NCI-H510A (cell line): ENCODE measurements at regions not wholly inside any gene's neighbourhood (a gene's known extent, or its start where the extent isn't known, plus 50 kb on each side); places are given as distances from the start of the nearest gene placed in this dataset.
"Not testable (repeated sequence)": the region's sequence is repeated elsewhere in the genome, so short reads cannot be mapped to it uniquely, and the experiment has no call there.

Source experiments
- DNase-seq: peaks from one replicate; lab custom pipeline; 2025; lab: John Stamatoyannopoulos, UW

GRCh38 chr13:61989978-61990377 lies 574.3 kb upstream of the PCDH20 start:
- no peak for DNase-seq

GRCh38 chr13:61988810-61989209 lies 573.2 kb upstream of the PCDH20 start:
- DNase-seq, result no peak

GRCh38 chr13:61975001-61975400 lies 559.4 kb upstream of the PCDH20 start:
- no peak for DNase-seq

- no peak for DNase-seq
Observed at GRCh38 chr13:61965756-61966155, 550.1 kb upstream of the PCDH20 start.

GRCh38 chr13:61960981-61961380 lies 545.3 kb upstream of the PCDH20 start:
- DNase-seq, result no peak

GRCh38 chr13:61954092-61954491 lies 538.4 kb upstream of the PCDH20 start:
- no peak for DNase-seq

GRCh38 chr13:61950828-61951227 lies 535.2 kb upstream of the PCDH20 start:
- DNase-seq, result no peak

- no peak for DNase-seq
Observed at GRCh38 chr13:61944329-61944929, 528.8 kb upstream of the PCDH20 start.

- no peak for DNase-seq
Observed at GRCh38 chr13:61935710-61936109, 520.1 kb upstream of the PCDH20 start.

GRCh38 chr13:61927648-61928047 lies 512.0 kb upstream of the PCDH20 start:
- DNase-seq, result no peak

GRCh38 chr13:61918841-61919240 lies 503.2 kb upstream of the PCDH20 start:
- DNase-seq, result no peak

GRCh38 chr13:61916483-61916882 lies 500.8 kb upstream of the PCDH20 start:
- no peak for DNase-seq

- DNase-seq, result no peak
Observed at GRCh38 chr13:61913183-61913582, 497.5 kb upstream of the PCDH20 start.

- DNase-seq, result no peak
Observed at GRCh38 chr13:61908906-61909615, 493.4 kb upstream of the PCDH20 start.

GRCh38 chr13:61905054-61905453 lies 489.4 kb upstream of the PCDH20 start:
- no peak for DNase-seq

- no peak for DNase-seq
Observed at GRCh38 chr13:61901946-61902541, 486.4 kb upstream of the PCDH20 start.

GRCh38 chr13:61900033-61900432 lies 484.4 kb upstream of the PCDH20 start:
- DNase-seq, result no peak

GRCh38 chr13:61898207-61898606 lies 482.6 kb upstream of the PCDH20 start:
- no peak for DNase-seq

- DNase-seq, result no peak
Observed at GRCh38 chr13:61891401-61891800, 475.8 kb upstream of the PCDH20 start.

GRCh38 chr13:61884830-61885229 lies 469.2 kb upstream of the PCDH20 start:
- no peak for DNase-seq

GRCh38 chr13:61880578-61881283 lies 465.1 kb upstream of the PCDH20 start:
- DNase-seq, result no peak

- DNase-seq, result not testable (repeated sequence)
Observed at GRCh38 chr13:61878565-61878964, 462.9 kb upstream of the PCDH20 start.
